GM21825 (cell line): ENCODE measurements at regions not wholly inside any gene's neighbourhood (a gene's known extent, or its start where the extent isn't known, plus 50 kb on each side); places are given as distances from the start of the nearest gene placed in this dataset.

Experiments used
- ATAC-seq: cut with Tn5 transposase; IDR thresholded peaks from one replicate; pipeline ENCODE4 v1.9.1; 2021; ENCODE audit warnings: mild to moderate bottlenecking, moderate library complexity; ENCODE audit not compliant: unreplicated experiment

DNA sequence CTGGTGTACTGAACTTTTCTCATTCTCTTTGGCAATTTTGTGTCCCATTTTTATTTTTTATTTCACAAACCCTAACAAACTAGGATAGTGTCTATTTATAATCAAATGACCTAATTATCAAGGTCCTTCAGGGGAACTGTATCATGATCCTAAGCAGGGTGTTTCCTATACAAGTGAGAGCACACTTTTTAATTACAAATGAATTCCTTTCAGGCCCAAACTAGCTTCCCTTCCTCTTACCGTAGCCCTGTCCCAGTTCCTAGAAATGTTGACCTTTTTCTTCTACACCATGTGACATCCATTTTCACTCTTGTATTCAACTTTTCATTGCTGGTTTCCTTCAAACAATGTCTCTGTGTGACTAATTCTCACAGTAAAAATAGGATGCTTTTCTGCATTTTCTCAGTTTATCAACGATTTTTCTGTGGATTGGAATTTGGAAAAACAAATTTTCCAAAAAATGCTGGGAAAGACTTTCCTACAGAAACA, 411.4 kb downstream of the CCDC91 start:
- no peak for ATAC-seq

DNA sequence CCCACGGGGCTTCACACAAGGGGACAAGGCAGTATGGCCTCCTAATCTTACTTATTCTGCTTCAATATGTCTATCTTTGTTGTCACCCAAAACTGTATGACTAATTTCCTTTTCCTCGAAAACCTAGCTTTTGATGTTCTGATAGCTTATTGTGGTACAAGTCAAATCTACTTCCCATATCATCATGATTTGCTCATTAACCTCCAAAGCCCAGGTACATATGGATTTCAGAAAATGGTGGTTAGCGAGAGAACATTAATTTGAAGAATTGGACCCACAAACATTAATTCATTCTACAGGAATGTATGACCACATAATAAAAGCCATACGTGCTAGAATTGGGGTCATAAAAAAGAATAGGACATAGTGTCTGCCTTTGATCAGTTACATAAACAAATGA, 412.5 kb downstream of the CCDC91 start:
- ATAC-seq, result no peak

DNA sequence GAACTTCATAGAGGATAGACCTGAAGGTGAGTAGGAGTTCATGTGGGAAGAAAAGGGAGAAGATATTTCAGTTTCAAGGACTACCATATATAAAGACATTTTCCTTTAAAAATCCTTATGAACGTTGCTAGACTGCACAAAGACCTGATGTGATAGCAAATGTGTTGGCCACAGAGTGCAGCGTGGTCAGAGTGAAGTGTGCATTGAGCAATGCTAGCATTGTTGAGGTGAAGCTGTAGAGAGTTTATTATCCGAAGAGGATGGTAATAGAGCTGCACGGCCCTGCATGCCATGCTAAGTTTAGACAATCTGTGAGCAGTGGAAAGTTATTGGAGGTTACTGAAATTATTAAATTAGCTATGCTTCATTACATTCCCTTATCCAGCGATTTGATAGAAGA, 413.0 kb downstream of the CCDC91 start:
- ATAC-seq, result no peak

DNA sequence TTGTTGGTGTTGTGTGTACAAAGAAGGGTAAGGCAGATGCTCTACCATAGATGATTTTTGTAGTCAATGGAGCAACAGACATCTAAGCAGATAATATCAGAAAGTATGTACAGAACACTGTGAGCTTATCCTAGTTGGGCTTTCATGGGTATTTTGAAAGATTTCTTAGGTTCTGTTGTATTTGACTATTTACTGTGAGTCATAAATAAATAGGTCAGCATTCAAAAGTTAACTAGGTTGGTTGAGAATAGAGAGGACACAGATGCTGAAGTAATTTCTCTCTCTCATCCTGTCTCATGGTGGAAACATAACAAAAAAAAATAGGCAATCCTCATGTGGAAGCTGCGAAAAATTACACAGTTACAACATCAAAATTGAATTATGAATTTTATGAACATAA, 413.5 kb downstream of the CCDC91 start:
- no peak for ATAC-seq

DNA sequence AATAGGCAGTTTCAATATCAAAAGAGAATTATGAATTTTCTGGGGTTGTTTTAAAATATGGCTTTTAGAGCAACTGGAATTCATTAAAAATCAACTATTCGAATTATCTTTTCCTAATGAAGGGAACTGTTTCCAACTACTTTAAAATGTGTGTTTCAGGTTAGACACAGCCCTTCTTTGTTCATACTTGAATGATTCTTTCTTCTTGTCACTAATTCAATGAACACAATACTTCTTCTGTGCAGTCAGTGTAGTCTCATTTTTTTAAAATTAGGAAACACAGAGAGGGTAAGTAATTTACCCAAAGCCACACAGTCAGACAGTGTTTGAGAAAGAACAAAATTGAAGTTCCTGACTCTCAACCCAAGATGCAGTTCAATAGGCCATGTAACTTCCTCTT, 414.0 kb downstream of the CCDC91 start:
- no peak for ATAC-seq

DNA sequence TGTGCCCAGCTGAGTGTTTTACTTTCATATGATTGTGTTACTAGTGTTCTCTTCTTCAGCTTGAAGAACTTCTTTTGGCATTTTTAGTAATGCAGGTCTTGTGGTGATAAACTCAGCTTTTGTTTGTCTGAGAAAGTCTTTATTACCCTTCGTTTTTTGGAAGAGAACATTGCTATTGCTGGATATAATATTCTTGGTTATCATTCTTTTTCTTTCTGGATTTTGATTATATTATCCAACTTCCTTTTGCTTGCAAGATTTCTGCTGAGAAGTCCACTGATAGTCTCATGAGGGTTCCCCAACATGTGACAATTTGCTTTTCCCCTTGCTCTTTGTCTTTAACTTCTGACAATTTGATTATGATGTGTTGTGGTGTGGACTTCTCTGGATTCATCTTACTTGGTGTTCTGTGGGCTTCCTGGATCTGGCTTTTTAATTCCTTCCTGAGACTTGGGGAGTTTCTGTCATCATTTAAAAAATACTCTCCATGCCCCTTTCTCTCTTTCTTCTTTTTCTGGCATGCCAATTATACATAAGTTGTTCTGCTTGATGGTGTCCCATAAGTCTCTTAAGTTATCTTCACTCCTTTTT, 416.8 kb downstream of the CCDC91 start:
- no peak for ATAC-seq

DNA sequence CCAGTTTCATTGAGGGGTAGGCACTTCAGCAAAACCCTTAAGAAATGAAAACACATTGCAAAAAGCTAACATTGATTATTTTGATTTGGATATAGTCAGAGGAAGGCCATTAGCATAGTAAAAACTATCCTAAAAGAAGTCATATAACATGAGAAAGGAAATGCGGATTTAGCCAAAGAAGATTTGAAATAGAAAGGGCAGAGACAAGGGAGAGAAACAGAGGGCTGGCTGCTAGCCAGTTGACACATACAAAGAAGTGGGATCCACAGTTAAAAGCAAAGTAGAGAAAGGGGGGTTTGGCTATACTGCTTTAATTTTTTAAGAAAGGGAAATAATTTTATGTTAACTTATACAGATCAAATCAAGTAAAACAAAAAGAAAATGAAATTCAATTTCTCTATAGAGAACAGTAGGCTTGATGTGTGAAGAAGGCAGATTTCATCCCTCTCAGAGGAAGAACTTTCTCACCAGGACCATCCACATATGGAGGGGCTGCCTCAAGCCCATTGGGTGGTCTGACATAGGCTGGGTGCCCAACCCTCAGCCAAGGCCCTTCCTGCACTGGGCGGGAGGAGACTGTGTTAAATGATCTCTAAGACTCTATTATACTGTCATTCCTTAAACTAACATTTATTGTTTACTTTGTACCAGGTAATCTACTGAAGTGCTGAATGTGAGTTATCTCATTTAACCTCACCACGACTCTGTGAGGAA, 420.3 kb downstream of the CCDC91 start:
- no peak for ATAC-seq

DNA sequence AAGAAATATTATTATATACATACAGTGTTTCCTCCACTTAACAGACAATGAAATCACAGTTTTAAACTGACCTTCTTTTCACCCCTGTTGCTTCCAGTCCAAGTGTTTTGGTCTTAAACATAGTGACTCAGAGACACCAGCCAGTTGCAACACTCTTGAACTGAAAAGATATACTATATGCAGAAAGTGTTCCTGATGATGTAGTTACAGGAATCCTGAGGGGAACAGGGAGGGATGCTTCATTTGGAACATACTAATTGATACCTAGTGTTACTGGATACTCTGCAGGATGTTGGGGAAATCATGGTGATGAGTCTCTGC, 420.8 kb downstream of the CCDC91 start:
- ATAC-seq, result no peak

DNA sequence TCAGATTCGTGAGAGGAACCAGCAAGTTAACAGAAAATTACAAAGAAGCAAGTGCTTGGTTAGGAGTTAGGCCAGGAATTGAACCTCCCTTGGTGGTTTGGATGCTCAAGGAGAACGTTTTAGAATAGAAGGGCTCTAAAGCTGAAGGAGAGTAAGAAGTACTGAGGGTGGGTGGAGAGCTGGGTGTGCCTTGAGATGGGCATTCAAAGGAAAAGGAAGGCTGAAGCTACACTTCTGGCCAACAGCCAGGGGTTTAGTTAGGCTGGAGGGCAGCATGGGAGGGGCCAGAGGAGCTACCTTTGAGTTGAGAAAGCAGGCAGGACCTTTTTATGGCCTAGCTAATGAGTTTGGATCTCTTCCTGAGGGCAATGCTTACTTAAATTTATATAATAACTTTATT, 421.2 kb downstream of the CCDC91 start:
- no peak for ATAC-seq

DNA sequence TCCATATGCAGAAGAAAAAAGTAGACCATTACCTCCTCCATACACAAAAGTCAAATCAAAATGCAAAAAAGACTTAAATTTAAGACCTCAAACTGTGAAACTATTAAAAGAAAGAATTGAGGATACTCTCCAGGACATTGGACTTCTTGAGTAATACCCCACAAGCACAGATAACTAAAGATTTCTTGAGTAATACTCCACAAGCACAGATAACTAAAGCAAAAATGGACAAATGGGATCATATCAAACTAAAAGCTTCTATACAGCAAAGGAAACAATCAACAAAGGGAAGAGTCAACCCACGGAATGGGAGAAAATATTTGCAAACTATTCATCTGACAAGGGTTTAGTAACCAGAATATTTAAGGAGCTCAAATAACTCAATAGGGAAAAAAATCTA, 427.9 kb downstream of the CCDC91 start:
- no peak for ATAC-seq

DNA sequence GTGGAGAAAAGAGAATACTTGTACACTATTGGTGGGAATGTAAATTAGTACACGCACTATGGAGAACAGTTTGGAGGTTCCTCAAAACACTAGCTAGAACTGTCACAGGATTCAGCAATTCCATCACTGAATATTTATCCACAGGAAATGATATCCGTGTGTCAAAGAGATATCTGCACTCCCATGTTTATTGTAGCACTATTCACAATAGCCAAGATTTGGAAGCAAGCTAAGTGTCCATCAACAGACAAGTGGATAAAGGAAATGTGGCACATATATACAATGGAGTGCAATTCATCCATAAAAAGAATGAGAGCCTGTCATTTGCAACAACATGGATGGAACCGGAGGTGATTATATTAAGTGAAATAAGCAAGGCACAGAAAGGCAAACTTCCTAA, 428.5 kb downstream of the CCDC91 start:
- no peak for ATAC-seq

DNA sequence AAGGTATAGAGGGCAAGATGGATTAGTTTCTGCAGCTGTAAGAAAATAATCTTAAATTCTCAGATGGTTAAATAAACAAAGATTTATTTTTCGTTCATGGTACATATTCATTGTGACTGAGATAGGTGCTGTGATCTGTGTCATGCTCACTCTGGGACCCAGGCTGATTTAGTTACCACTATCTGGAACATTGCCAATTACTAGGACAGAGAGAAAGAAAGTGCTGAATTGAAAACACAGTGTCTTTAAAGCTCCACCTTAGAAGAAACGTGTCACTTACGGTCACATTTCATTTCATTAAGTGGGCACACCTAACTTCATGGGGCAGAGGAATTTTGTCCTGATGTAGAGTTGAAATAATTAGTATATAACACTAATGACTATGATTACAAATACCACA, 430.0 kb downstream of the CCDC91 start:
- ATAC-seq, result no peak

DNA sequence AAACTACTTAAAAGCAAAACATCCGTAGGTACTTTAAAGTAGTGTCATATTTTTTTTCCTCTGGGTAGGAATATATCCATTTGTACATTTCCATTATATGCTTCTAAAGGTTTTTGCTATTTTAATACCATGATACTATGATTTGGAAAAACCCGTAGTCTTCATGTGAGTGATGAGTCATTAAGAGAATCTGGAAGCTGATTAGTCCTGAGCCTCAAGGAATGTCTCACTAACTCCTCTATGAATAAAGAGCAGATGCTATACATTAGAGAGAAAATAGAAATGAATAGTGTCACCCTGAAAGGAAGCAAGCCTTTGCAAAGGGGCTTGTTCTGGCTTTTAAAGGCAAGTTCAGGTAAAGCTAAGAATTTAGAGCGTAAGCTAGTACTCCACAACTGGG, 432.1 kb downstream of the CCDC91 start:
- no peak for ATAC-seq

DNA sequence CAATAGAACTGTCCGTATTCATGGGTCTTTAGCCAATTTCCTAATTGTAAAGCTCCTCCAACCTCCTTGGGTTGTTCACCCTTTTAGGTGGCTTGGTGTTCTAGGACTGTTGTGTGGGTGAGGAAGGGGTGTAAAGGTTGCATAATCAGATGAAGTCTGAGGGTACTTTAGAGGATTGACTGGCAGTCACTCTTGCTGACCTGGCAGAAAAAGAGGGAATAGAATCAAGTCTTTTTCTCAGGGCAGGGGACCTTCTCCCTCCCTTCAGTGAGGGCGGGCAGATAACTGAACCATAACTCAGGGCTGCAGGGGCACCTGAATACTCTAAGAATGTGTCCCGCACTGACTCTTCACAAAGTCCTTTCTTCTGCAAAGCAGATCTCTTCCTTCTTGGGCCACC, 436.2 kb downstream of the CCDC91 start:
- no peak for ATAC-seq

DNA sequence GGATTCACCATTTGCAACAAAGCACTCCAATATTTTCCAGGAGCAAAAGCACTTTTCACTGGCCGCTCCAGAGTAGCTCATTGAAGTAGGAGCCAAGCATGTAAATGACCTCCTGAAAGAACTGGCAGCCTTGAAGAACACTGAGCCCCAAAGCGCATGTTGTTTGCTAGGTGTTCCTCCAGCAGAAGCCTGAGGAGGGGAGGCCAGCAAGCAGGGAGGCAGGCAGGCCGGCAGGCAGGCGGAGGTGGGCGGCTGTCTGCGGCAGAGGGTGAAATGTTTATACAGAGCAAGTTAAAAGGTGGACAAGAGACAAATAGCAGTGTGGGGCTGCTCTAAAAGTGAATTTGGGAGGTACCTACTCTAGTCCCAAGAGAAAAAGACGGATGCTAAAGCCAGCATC, 439.4 kb downstream of the CCDC91 start:
- no peak for ATAC-seq

DNA sequence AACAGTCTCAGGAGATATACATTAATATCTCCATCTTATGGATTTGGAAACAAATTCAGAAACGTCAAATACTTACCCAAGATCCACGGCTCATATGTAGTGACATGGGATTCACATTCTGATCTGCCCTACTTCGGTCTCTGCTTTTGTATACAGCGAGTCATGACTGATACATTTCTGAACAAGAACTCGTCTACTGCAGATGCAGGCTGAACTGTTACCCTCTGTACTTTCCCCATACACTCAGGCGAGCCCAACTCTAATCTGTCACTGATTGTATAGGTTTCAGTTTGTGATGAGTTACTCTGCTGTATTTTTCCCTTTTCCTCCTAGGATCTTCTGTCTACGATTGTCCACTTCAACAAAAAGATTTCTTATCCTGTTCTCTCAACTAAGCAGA, 441.6 kb downstream of the CCDC91 start:
- no peak for ATAC-seq

DNA sequence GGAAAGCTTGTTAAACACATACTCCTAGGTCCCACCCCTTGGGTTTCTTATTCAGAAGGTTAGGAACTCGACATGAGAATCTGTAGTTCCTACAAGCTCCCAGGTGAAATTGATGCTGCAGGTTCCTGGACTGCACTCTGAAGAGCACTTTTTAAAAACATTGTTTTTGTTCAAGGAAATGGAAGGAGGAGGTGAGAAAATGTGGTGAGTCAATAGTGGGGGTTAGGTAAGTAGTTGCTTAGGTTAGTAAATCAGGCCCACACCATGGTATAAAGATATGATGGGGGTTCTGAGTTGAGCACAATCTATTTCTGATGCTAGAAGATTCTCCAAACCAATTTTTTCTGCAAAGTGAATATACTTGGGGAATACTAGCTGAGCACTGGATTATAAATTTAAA, 450.3 kb downstream of the CCDC91 start:
- ATAC-seq, result no peak

DNA sequence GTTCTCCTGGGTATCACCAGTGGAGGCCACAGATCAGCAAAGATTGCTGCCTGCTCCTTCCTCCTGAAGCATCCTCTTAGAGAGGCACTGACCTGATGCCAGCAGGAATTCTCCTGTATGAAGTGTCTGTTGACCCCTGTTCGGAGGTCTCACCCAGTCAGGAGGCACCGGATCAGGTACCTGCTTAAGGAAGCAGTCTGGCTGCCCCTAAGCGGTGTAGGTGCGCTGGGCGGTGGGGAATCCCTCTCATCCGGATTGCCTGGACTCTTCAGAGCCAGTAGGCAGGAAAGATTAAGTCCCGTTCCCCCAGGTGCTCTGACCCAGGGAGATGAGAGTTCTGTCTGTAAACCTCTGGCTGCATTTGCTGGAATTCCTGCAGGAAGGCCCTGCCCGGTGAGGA, 455.2 kb downstream of the CCDC91 start:
- no peak for ATAC-seq

DNA sequence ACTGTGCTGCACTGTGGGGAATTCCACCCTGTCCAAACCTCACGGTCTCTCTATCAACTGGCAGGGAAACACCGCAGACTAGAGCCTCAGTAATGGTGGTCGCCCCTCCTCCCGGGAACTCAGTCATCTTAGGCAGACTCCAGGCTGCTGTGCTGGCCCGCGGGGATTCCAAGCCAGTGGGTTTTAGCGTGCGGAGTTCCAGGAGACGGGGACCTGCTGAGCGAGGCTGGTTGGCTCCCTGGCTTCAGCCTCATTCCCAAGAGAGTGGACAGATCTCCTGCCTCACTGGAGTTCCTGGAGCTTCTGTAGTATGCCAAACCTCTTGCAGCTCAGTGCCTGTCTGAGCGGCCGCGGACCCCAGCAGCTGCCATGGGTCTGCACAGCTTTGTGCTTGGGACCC, 455.6 kb downstream of the CCDC91 start:
- ATAC-seq, result no peak

DNA sequence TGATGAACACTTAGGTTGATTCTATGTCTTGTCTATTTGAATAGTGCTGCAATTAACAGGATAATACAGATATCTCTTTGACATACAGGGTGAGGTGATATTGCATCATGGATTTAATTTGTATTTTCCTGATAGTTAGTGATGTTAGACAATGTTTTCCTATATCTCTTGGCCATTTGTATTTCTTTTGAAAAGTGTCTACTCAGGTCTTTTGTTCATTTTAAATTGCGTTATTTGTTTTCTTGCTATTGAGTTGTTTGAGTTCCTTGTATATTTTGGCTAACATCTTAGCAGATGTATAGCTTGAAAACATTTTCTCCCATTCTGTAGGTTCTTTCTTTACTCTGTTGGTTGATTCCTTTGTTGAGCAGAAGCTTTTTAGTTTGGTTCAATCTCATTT, 460.6 kb downstream of the CCDC91 start:
- ATAC-seq, result no peak

DNA sequence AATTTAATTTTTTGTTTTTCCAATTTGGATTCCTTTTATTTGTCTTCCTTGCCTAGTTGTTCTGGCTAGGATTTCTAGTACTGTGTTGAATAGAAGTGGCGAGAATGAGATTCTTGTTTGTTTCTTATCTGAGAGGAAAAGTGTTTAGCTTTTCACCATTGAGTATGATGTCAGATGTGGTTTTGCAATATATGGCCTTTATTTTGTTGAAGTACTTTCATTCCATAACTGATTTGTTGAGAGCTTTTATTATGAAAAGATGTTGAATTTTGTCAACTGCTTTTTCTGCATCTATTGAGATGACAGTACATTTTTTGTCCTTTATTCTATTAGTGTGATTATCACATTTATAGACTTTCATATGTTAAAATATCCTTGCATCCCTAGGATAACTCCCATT, 462.0 kb downstream of the CCDC91 start:
- no peak for ATAC-seq

DNA sequence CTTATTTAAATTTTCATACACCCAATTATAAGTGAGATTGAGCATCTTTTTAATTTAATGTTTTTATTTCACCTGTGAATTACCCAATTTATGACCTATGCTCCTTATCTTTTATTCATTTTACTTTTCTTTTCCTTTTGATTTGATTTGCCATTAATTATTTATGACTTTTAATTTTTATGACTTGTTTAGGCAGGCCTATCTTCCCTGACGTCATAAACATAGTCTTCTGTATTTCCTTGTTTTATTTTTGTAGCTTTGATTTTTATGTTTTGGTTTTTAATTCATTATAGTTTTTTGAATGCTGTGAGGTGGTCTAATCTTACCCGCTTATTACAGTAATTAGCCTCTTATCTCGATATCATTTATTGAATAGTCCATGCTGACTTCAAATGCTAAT, 467.1 kb upstream of the FAR2 start:
- no peak for ATAC-seq

DNA sequence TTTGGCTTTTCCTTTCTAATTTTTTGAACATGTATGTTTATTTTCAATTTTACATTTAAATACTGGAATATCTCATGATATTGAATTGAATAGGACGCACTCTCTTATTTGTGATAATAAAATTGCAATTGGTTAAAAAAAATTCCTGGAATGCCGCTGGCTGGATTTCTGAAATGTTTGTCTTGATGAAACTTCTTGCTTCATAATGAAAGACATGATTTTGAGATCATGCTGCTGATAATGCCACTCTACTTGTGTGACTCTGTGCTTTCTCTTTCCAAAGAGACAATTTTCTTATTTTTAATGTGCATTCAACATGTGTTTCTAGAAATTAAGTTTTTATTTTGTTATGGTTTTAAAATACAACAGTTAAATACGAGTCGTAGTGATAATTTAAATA, 465.7 kb upstream of the FAR2 start:
- ATAC-seq, result no peak
